Esophagus muscularis mucosa (tissue), 3 donors: ENCODE measurements at regions not wholly inside any gene's neighbourhood (a gene's known extent, or its start where the extent isn't known, plus 50 kb on each side); places are given as distances from the start of the nearest gene placed in this dataset.

Experiments
- POLR2A ChIP-seq: fragments of 450-650 bp; IDR thresholded peaks from one replicate; pipeline ENCODE4 v1.6.1; 2017; ENCODE audit warnings: antibody characterized with exemption, moderate library complexity, mild to moderate bottlenecking, low read depth
- POLR2AphosphoS5 ChIP-seq, 2 donors: sonication (generic); formaldehyde crosslinking; IDR thresholded peaks; one replicate each; pipeline ENCODE4 v1.6.1; 2017; ENCODE audit warnings: antibody characterized with exemption in 2 of 2
- TF ChIP-seq, protein P1 (sequence below), 3 experiments: fragments of 200-600 bp in 2 of 3; fragments of 450-650 bp in 1 of 3; sonication (generic) in 2 of 3; IDR thresholded peaks; one replicate each; pipeline ENCODE4 v1.5.1; 2017 to 2019; ENCODE audit warnings: antibody characterized with exemption in 3 of 3, mild to moderate bottlenecking in 2 of 3, moderate library complexity in 1 of 3

- TF ChIP-seq, protein P1, sequence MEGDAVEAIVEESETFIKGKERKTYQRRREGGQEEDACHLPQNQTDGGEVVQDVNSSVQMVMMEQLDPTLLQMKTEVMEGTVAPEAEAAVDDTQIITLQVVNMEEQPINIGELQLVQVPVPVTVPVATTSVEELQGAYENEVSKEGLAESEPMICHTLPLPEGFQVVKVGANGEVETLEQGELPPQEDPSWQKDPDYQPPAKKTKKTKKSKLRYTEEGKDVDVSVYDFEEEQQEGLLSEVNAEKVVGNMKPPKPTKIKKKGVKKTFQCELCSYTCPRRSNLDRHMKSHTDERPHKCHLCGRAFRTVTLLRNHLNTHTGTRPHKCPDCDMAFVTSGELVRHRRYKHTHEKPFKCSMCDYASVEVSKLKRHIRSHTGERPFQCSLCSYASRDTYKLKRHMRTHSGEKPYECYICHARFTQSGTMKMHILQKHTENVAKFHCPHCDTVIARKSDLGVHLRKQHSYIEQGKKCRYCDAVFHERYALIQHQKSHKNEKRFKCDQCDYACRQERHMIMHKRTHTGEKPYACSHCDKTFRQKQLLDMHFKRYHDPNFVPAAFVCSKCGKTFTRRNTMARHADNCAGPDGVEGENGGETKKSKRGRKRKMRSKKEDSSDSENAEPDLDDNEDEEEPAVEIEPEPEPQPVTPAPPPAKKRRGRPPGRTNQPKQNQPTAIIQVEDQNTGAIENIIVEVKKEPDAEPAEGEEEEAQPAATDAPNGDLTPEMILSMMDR (IDR thresholded peaks at IDR 0.05) = no peak
- TF ChIP-seq POLR2A = no peak
- no peak for TF ChIP-seq POLR2AphosphoS5 (IDR thresholded peaks at IDR 0.05)
These were observed 1402.6 kb upstream of the TENM4 start for GRCh38 chr11:80843266-80843974.
